ENCODE measurements at regions not wholly inside any gene's neighbourhood (a gene's known extent, or its start where the extent isn't known, plus 50 kb on each side); places are given as distances from the start of the nearest gene placed in this dataset.

- no peak overlapping the region for H3K4me2 ChIP-seq (ENCODE audit: low read depth, low read length, poor library complexity, severe bottlenecking)
- no peaks in the 10 kb centered on the region for H3K9me3 ChIP-seq (ENCODE audit: insufficient read depth, low read length)
- H3K36me3 ChIP-seq (ENCODE audit: low read length): no peaks in the 10 kb centered on the region
- no peak overlapping the region for H3K27ac ChIP-seq (ENCODE audit: low read depth, low read length)
- H3K9ac ChIP-seq (ENCODE audit: low read length): no peak overlapping the region
- H3K4me3 ChIP-seq (ENCODE audit: insufficient read depth, low read length, poor library complexity, severe bottlenecking): no peak overlapping the region
- no peaks in the 10 kb centered on the region for H3F3A ChIP-seq (ENCODE audit: insufficient read depth)
- H2AFZ ChIP-seq (ENCODE audit: low read depth, low read length, severe bottlenecking): no peak overlapping the region
- H3K27me3 ChIP-seq (ENCODE audit: low read length): no peaks in the 10 kb centered on the region
- no peaks in the 10 kb centered on the region for H3K9me2 ChIP-seq (replicated peaks; ENCODE audit: insufficient read depth, low read length)
- no peak for TF ChIP-seq CTCF (IDR thresholded peaks at IDR 0.05; ENCODE audit: insufficient read depth, low read length, poor library complexity, severe bottlenecking)
- no peak for TF ChIP-seq EZH2phosphoT487 (conservative IDR thresholded peaks at IDR 0.05; ENCODE audit: low read length)
- no peaks in the 10 kb centered on the region for H4K20me1 ChIP-seq (ENCODE audit: low read depth, low read length)
- no peaks in the 10 kb centered on the region for H3K79me2 ChIP-seq (ENCODE audit: insufficient read depth, low read length)
Measured at GRCh38 chr2:82811946-82812345, 1647.1 kb downstream of the SUCLG1 start.

GRCh38 chr2:82803307-82803706, 1655.8 kb downstream of the SUCLG1 start:
- no peaks in the 10 kb centered on the region for H3K9me2 ChIP-seq (replicated peaks; ENCODE audit: insufficient read depth, low read length)
- no peak overlapping the region for H3K27ac ChIP-seq (ENCODE audit: low read depth, low read length)
- no peak for TF ChIP-seq CTCF (IDR thresholded peaks at IDR 0.05; ENCODE audit: insufficient read depth, low read length, poor library complexity, severe bottlenecking)
- no peak for TF ChIP-seq EZH2phosphoT487 (conservative IDR thresholded peaks at IDR 0.05; ENCODE audit: low read length)
- H3K4me2 ChIP-seq (ENCODE audit: low read depth, low read length, poor library complexity, severe bottlenecking): no peak overlapping the region
- no peak overlapping the region for H2AFZ ChIP-seq (ENCODE audit: low read depth, low read length, severe bottlenecking)
- H3K36me3 ChIP-seq (ENCODE audit: low read length): no peaks in the 10 kb centered on the region
- no peaks in the 10 kb centered on the region for H3K9me3 ChIP-seq (ENCODE audit: insufficient read depth, low read length)
- H3K79me2 ChIP-seq (ENCODE audit: insufficient read depth, low read length): no peaks in the 10 kb centered on the region
- no peaks in the 10 kb centered on the region for H4K20me1 ChIP-seq (ENCODE audit: low read depth, low read length)
- no peaks in the 10 kb centered on the region for H3F3A ChIP-seq (ENCODE audit: insufficient read depth)
- H3K27me3 ChIP-seq (ENCODE audit: low read length): no peaks in the 10 kb centered on the region
- no peak overlapping the region for H3K4me3 ChIP-seq (ENCODE audit: insufficient read depth, low read length, poor library complexity, severe bottlenecking)
- no peak overlapping the region for H3K9ac ChIP-seq (ENCODE audit: low read length)

- Histone ChIP-seq H3K4me3 (ENCODE audit: insufficient read depth, low read length, poor library complexity, severe bottlenecking) (no peak overlapping the region), H3K27me3 (ENCODE audit: low read length) (no peaks in the 10 kb centered on the region), H3K9me2 (replicated peaks; ENCODE audit: insufficient read depth, low read length) (no peaks in the 10 kb centered on the region; the same call in 1 of the 2 replicates), H3K79me2 (ENCODE audit: insufficient read depth, low read length) (no peaks in the 10 kb centered on the region), H3K27ac (ENCODE audit: low read depth, low read length) (no peak overlapping the region), H3K9ac (ENCODE audit: low read length) (no peak overlapping the region), H3K36me3 (ENCODE audit: low read length) (no peaks in the 10 kb centered on the region), H2AFZ (ENCODE audit: low read depth, low read length, severe bottlenecking) (no peak overlapping the region), H3F3A (ENCODE audit: insufficient read depth) (no peaks in the 10 kb centered on the region), H4K20me1 (ENCODE audit: low read depth, low read length) (no peaks in the 10 kb centered on the region), H3K4me2 (ENCODE audit: low read depth, low read length, poor library complexity, severe bottlenecking) (no peak overlapping the region), H3K9me3 (ENCODE audit: insufficient read depth, low read length) (no peaks in the 10 kb centered on the region; the same call in 1 of the 2 replicates)
- TF ChIP-seq EZH2phosphoT487 (conservative IDR thresholded peaks at IDR 0.05; ENCODE audit: low read length): no peak
- no peak for TF ChIP-seq CTCF (IDR thresholded peaks at IDR 0.05; ENCODE audit: insufficient read depth, low read length, poor library complexity, severe bottlenecking)
Measured at GRCh38 chr2:82797469-82797868, 1661.6 kb downstream of the SUCLG1 start.

Measured in SU-DHL-6 (cell line).